GM12878 (cell line): ENCODE measurements at regions not wholly inside any gene's neighbourhood (a gene's known extent, or its start where the extent isn't known, plus 50 kb on each side); places are given as distances from the start of the nearest gene placed in this dataset.

Experiments
- ATAC-seq: fragments of 200-7000 bp; cut with Tn5 transposase; 3 replicates; pipeline ENCODE4 v1.9.1; 2020; ENCODE audit warnings: mild to moderate bottlenecking, moderate library complexity
- BruUV-seq: library from RNA; stranded (reverse); fragments of 400-500 nt; replicated peaks from 2 replicates; lab custom pipeline; 2021; lab: Mats Ljungman, UMichigan
- CTCF ChIA-PET: fragments of 300-600 bp; sonication (Branson Sonifier 250); formaldehyde crosslinking; extraction: SDS; loops from one replicate; lab custom pipeline; 2021; ENCODE audit warnings: inconsistent platforms; lab: Yijun Ruan, JAX
- POLR2A ChIA-PET: fragments of 350-600 bp; formaldehyde crosslinking; extraction: SDS; loops from one replicate; lab custom pipeline; 2021; ENCODE audit warnings: inconsistent platforms; lab: Charles Lee
- RAD21 ChIA-PET: fragments of 300-600 bp; sonication (Branson Sonifier 250); formaldehyde crosslinking; loops from one replicate; lab custom pipeline; 2023; ENCODE audit warnings: antibody characterized with exemption; ENCODE audit not compliant: unreplicated experiment; lab: Charles Lee
- SMC1A ChIA-PET: fragments of 300-600 bp; sonication (Branson Sonifier 250); formaldehyde crosslinking; loops from one replicate; lab custom pipeline; 2023; ENCODE audit not compliant: unreplicated experiment, uncharacterized antibody; lab: Charles Lee
- DNase-seq: peaks from one replicate; pipeline ENCODE4 v3.0.0-alpha.2; 2011; ENCODE audit warnings: low read depth, low spot score
- FAIRE-seq: peaks from 3 replicates; lab custom pipeline; 2011; peaks lifted over from hg19 to GRCh38; lab: Jason Lieb, UNC
- H2AFZ ChIP-seq: 2 replicates; pipeline ENCODE4 v1.6.0; 2011; ENCODE audit warnings: low read depth, low read length, control low read depth; ENCODE audit not compliant: control insufficient read depth
- H3K27ac ChIP-seq: 2 replicates; pipeline ENCODE4 v1.5.1; 2011; ENCODE audit warnings: control low read depth; ENCODE audit not compliant: control insufficient read depth, insufficient read depth
- H3K27me3 ChIP-seq, 2 experiments: replicated peaks in 1 of 2; 2 replicates each; pipeline versions ENCODE4 v1.6.0 to v1.6.1; 2011; ENCODE audit warnings: low read length in 1 of 2; ENCODE audit not compliant: control insufficient read depth in 2 of 2, insufficient read depth in 2 of 2
- H3K36me3 ChIP-seq, 2 experiments: 2 replicates each; pipeline ENCODE4 v1.5.1; 2011; ENCODE audit warnings: low read length in 1 of 2; ENCODE audit not compliant: control insufficient read depth in 2 of 2, insufficient read depth in 2 of 2
- H3K4me1 ChIP-seq: 2 replicates; pipeline ENCODE4 v1.6.1; 2011; ENCODE audit warnings: mild to moderate bottlenecking, low read length, moderate library complexity, mixed read lengths; ENCODE audit not compliant: control insufficient read depth, insufficient read depth
- H3K4me2 ChIP-seq: 2 replicates; pipeline ENCODE4 v1.6.0; 2011; ENCODE audit warnings: control low read depth; ENCODE audit not compliant: control insufficient read depth, insufficient read depth
- H3K4me3 ChIP-seq: fragments of 200-600 bp; sonication (generic); 2 replicates; pipeline ENCODE4 v1.5.1; 2016
- H3K79me2 ChIP-seq: 2 replicates; pipeline ENCODE4 v1.6.0; 2011; ENCODE audit warnings: low read length; ENCODE audit not compliant: control insufficient read depth, insufficient read depth
- H3K9ac ChIP-seq: 2 replicates; pipeline ENCODE4 v1.8.0; 2011; ENCODE audit warnings: low read length, control low read depth, mixed read lengths; ENCODE audit not compliant: control insufficient read depth, insufficient read depth
- H3K9me3 ChIP-seq: replicated peaks from 3 replicates; pipeline ENCODE4 v1.5.1; 2011; ENCODE audit warnings: mild to moderate bottlenecking, low read length; ENCODE audit not compliant: control insufficient read depth, insufficient read depth
- H4K20me1 ChIP-seq: 2 replicates; pipeline ENCODE4 v1.6.0; 2011; ENCODE audit not compliant: control insufficient read depth, insufficient read depth
- ATF7 ChIP-seq: fragments of 450-650 bp; IDR thresholded peaks from 2 replicates; pipeline ENCODE4 v1.6.1; 2016; ENCODE audit warnings: low read depth, mild to moderate bottlenecking
- CREM ChIP-seq: IDR thresholded peaks from 2 replicates; pipeline ENCODE4 v1.6.1; 2014; ENCODE audit warnings: antibody characterized with exemption, low read depth
- GABPA ChIP-seq: IDR thresholded peaks from 2 replicates; pipeline ENCODE4 v1.6.1; 2014; ENCODE audit warnings: antibody characterized with exemption, low read depth, mild to moderate bottlenecking, inconsistent platforms
- KAT2A ChIP-seq: conservative IDR thresholded peaks from 2 replicates; pipeline ENCODE4 v1.6.1; 2011; ENCODE audit warnings: low read depth, low read length; ENCODE audit not compliant: control insufficient read depth
- SKIL ChIP-seq: fragments of 450-650 bp; IDR thresholded peaks from 2 replicates; pipeline ENCODE4 v1.6.1; 2017; ENCODE audit warnings: mild to moderate bottlenecking, low read depth, inconsistent platforms; ENCODE audit not compliant: poor library complexity, severe bottlenecking
- SPI1 ChIP-seq: IDR thresholded peaks from 2 replicates; pipeline ENCODE4 v1.6.1; 2011; ENCODE audit warnings: low read depth, mild to moderate bottlenecking, low read length, moderate library complexity, borderline replicate concordance; ENCODE audit not compliant: insufficient read depth
- STAT3 ChIP-seq: IDR thresholded peaks from 2 replicates; pipeline ENCODE4 v1.6.1; 2011; ENCODE audit warnings: low read depth, low read length, improper control_type of control experiment
- WGBS: methylation state at CpG from one replicate; pipeline ENCODE4 v1.1.6; 2016; ENCODE audit warnings: low lambda C conversion rate; ENCODE audit not compliant: insufficient replicate concordance, insufficient coverage; ENCODE audit errors: missing lambda C conversion rate; 5-methylcytosine and 5-hydroxymethylcytosine counted together
- in situ Hi-C: fragments of 300-500 bp; cut with MboI; formaldehyde crosslinking; loops from 9 replicates; pipeline ENCODE4 v1.14.3; 2018; ENCODE audit warnings: mixed read lengths
- intact Hi-C: fragments of 100-400 bp; cut with micrococcal nuclease; formaldehyde crosslinking; loops from one replicate; pipeline ENCODE4 v1.14.2; 2022; ENCODE audit not compliant: unreplicated experiment
- TF ChIP-seq, protein P1 (sequence below): IDR thresholded peaks from 2 replicates; pipeline ENCODE4 v1.6.1; 2012; ENCODE audit warnings: low read depth, low read length, improper control_type of control experiment
- TF ChIP-seq, protein P2 (sequence below): fragments of 450-650 bp; IDR thresholded peaks from 2 replicates; pipeline ENCODE4 v1.6.1; 2017; ENCODE audit warnings: antibody characterized with exemption, mild to moderate bottlenecking, moderate library complexity

DNA sequence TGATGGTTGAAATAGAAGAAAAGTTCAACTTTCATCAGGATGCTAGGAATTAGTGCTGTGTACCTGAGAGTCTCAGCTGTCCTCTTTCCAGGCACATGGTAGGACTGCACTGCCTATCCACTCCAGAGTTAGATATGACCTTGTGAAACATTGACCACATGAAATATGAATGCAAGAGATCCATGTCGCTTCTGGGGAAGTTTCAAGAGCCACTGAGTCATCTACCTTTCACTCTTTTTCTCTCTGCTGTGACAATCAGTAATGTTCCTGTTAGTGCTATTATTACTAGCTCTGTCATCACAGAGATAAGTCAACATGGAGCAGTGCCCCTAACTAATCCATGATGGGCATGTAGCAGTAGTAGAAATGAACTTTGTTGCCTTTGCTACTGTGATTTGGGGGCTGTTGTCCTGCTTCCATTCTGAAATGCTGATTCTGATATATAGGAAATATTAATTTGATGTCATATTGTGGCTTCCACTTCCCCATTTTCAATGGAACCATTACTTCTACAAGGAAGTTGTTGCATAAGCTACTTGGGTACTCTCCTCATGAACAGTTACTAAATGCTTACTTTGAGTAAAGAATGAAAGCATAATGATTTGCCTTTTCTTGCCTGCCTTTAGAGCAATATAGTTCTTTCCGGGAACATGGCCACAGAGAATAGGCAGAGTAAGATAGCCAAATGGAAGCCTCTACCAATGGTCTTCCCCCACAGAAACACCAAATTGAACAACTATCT, 192.8 kb upstream of the ZNF521 start:
- H3K9ac ChIP-seq = no peak overlapping the region
- H2AFZ ChIP-seq = no peak overlapping the region
- H3K27me3 ChIP-seq = no peaks in the 10 kb centered on the region
- WGBS = 4% methylated on average over 2 of the region's 2 CpGs
- H3K4me2 ChIP-seq = no peak overlapping the region
- H3K4me1 ChIP-seq = no peaks in the 10 kb centered on the region
- BruUV-seq = no TSS peak
- POLR2A ChIA-PET = no interaction called here
- H3K79me2 ChIP-seq = no peaks in the 10 kb centered on the region
- FAIRE-seq = no peak
- SMC1A ChIA-PET = no interaction called here
- no peak overlapping the region for H3K4me3 ChIP-seq
- no peaks in the 10 kb centered on the region for H4K20me1 ChIP-seq
- H3K27ac ChIP-seq = no peak overlapping the region
- ATAC-seq = no peak
- in situ Hi-C loops (no loop called here), intact Hi-C loops (no loop called here)
- DNase-seq = no peak
- no peaks in the 10 kb centered on the region for H3K36me3 ChIP-seq
- H3K9me3 ChIP-seq = no peaks in the 10 kb centered on the region
- peak; percentile 28; the same call in 1 of the 2 replicates for TF ChIP-seq SPI1
- no peak for TF ChIP-seq GABPA
- TF ChIP-seq ATF7 = no peak
- CTCF ChIA-PET = no interaction called here
- RAD21 ChIA-PET = no interaction called here

DNA sequence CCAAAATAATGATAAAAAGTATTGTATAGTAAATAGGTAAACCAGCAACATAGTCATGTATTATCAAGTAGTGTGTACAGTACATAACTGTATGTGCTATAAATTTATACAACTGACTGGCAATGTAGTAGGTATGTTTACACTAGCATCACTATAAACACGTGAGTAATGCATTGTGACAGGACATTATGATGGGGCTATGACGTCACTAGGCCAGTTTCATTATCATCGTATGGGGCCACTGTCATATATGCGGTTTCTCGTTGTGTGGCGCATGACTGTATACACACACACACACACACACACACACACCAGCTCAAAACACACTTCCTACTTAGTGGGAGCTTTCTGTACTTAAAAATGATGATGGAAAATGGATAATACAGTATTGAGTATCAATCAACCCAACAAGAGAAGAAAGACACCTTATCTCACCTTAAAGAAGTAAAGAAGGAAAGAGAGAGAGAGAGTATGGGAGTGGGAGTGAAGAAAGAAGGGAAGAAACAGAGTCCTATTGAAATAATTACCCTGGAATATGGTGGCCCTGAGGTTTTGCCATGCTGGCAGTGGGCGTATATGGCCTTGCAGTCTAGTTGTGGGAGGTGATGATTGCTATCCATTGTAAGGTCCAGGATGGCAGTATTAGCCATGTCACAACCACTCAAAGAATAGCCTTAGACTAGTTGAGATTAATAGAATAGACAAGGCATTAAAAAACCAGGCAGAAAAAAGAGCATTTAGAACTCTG, 186.4 kb upstream of the ZNF521 start:
- CTCF ChIA-PET = interaction anchor here (0.6 kb wide), 1 partner anchor 8 kb away, joined by 3 read pairs; no protein-coding TSS in a partner anchor
- no peak overlapping the region for H3K9ac ChIP-seq
- BruUV-seq = no TSS peak
- ATAC-seq (no peak), FAIRE-seq (no peak), DNase-seq (no peak)
- no peaks in the 10 kb centered on the region for H3K36me3 ChIP-seq
- no peaks in the 10 kb centered on the region; the same call in 2 of the 3 replicates for H3K9me3 ChIP-seq
- RAD21 ChIA-PET = no interaction called here
- no peak overlapping the region for H2AFZ ChIP-seq
- in situ Hi-C loops = no loop called here
- H3K4me1 ChIP-seq = no peaks in the 10 kb centered on the region
- H3K27me3 ChIP-seq = no peaks in the 10 kb centered on the region
- intact Hi-C loops = no loop called here
- no peaks in the 10 kb centered on the region for H4K20me1 ChIP-seq
- no peak overlapping the region for H3K4me3 ChIP-seq
- POLR2A ChIA-PET = no interaction called here
- no peak overlapping the region for H3K27ac ChIP-seq
- SMC1A ChIA-PET = no interaction called here
- H3K4me2 ChIP-seq = no peak overlapping the region
- H3K79me2 ChIP-seq = no peaks in the 10 kb centered on the region
- WGBS = 46% methylated on average over 7 of the region's 7 CpGs
- TF ChIP-seq STAT3 (no peak), CREM (no peak), KAT2A (no peak), SKIL (no peak)
- TF ChIP-seq, protein P1, sequence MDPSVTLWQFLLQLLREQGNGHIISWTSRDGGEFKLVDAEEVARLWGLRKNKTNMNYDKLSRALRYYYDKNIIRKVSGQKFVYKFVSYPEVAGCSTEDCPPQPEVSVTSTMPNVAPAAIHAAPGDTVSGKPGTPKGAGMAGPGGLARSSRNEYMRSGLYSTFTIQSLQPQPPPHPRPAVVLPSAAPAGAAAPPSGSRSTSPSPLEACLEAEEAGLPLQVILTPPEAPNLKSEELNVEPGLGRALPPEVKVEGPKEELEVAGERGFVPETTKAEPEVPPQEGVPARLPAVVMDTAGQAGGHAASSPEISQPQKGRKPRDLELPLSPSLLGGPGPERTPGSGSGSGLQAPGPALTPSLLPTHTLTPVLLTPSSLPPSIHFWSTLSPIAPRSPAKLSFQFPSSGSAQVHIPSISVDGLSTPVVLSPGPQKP = no peak
- TF ChIP-seq, protein P2, sequence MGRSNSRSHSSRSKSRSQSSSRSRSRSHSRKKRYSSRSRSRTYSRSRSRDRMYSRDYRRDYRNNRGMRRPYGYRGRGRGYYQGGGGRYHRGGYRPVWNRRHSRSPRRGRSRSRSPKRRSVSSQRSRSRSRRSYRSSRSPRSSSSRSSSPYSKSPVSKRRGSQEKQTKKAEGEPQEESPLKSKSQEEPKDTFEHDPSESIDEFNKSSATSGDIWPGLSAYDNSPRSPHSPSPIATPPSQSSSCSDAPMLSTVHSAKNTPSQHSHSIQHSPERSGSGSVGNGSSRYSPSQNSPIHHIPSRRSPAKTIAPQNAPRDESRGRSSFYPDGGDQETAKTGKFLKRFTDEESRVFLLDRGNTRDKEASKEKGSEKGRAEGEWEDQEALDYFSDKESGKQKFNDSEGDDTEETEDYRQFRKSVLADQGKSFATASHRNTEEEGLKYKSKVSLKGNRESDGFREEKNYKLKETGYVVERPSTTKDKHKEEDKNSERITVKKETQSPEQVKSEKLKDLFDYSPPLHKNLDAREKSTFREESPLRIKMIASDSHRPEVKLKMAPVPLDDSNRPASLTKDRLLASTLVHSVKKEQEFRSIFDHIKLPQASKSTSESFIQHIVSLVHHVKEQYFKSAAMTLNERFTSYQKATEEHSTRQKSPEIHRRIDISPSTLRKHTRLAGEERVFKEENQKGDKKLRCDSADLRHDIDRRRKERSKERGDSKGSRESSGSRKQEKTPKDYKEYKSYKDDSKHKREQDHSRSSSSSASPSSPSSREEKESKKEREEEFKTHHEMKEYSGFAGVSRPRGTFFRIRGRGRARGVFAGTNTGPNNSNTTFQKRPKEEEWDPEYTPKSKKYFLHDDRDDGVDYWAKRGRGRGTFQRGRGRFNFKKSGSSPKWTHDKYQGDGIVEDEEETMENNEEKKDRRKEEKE = no peak
